Superior temporal gyrus (tissue), 1 donor: ENCODE measurements at regions not wholly inside any gene's neighbourhood (a gene's known extent, or its start where the extent isn't known, plus 50 kb on each side); places are given as distances from the start of the nearest gene placed in this dataset.

Source experiments
- DNase-seq: peaks from one replicate; pipeline ENCODE4 v3.0.0-alpha.2; 2016; ENCODE audit errors: extremely low spot score

GRCh38 chr19:31402529-31403316, 53.5 kb upstream of the TSHZ3 start:
- no peak for DNase-seq

- DNase-seq: no peak
Measured at GRCh38 chr19:31406106-31406505, 56.9 kb upstream of the TSHZ3 start.

GRCh38 chr19:31408460-31409124, 59.4 kb upstream of the TSHZ3 start:
- no peak for DNase-seq

GRCh38 chr19:31413353-31413752, 64.1 kb upstream of the TSHZ3 start:
- no peak for DNase-seq

GRCh38 chr19:31415322-31415721, 66.1 kb upstream of the TSHZ3 start:
- DNase-seq: no peak

GRCh38 chr19:31416548-31416947, 67.3 kb upstream of the TSHZ3 start:
- no peak for DNase-seq

- no peak for DNase-seq
Measured at GRCh38 chr19:31418055-31418454, 68.8 kb upstream of the TSHZ3 start.

GRCh38 chr19:31418692-31419430, 69.6 kb upstream of the TSHZ3 start:
- no peak for DNase-seq

GRCh38 chr19:31419871-31420445, 70.7 kb upstream of the TSHZ3 start:
- no peak for DNase-seq

GRCh38 chr19:31421082-31421481, 71.8 kb upstream of the TSHZ3 start:
- no peak for DNase-seq

- no peak for DNase-seq
Measured at GRCh38 chr19:31421856-31422255, 72.6 kb upstream of the TSHZ3 start.

GRCh38 chr19:31423896-31424295, 74.7 kb upstream of the TSHZ3 start:
- no peak for DNase-seq

- no peak for DNase-seq
Measured at GRCh38 chr19:31424861-31425620, 75.8 kb upstream of the TSHZ3 start.

- DNase-seq: no peak
Measured at GRCh38 chr19:31427857-31428256, 78.6 kb upstream of the TSHZ3 start.

GRCh38 chr19:31430381-31430780, 81.1 kb upstream of the TSHZ3 start:
- no peak for DNase-seq

GRCh38 chr19:31432201-31432810, 83.1 kb upstream of the TSHZ3 start:
- no peak for DNase-seq

- DNase-seq: peak; percentile 11
Measured at GRCh38 chr19:31436121-31436776, 87.0 kb upstream of the TSHZ3 start.

- DNase-seq: no peak
Measured at GRCh38 chr19:31438401-31439269, 89.4 kb upstream of the TSHZ3 start.

GRCh38 chr19:31439270-31439573, 90.0 kb upstream of the TSHZ3 start:
- DNase-seq: no peak

- DNase-seq: no peak
Measured at GRCh38 chr19:31444931-31445330, 95.7 kb upstream of the TSHZ3 start.
